Activated T-cell treated with anti-CD3 and anti-CD28 coated beads, Interleukin-2, amount 50 U/mL, for 4 hours (primary cell): ENCODE measurements at regions not wholly inside any gene's neighbourhood (a gene's known extent, or its start where the extent isn't known, plus 50 kb on each side); places are given as distances from the start of the nearest gene placed in this dataset.

ENCODE experiments used
- ATAC-seq, 2 donors: fragments of 200-7000 bp; cut with Tn5 transposase; one replicate each; pipeline ENCODE4 v1.10.0; 2021
- DNase-seq: peaks from one replicate; pipeline ENCODE4 v3.0.0-alpha.2; 2020
- H3K27me3 Mint-ChIP-seq: one replicate; pipeline ENCODE4 v1.8.0; 2021; ENCODE audit warnings: low read depth, mixed read lengths
- H3K36me3 Mint-ChIP-seq: one replicate; pipeline ENCODE4 v1.8.0; 2022; ENCODE audit warnings: mixed read lengths; ENCODE audit not compliant: insufficient read depth
- H3K4me1 Mint-ChIP-seq: one replicate; pipeline ENCODE4 v1.8.0; 2021; ENCODE audit warnings: low read depth, mixed read lengths
- H3K4me3 Mint-ChIP-seq: one replicate; pipeline ENCODE4 v1.8.0; 2021; ENCODE audit warnings: mild to moderate bottlenecking, moderate library complexity, mixed read lengths
- H3K9me3 Mint-ChIP-seq: one replicate; pipeline ENCODE4 v1.8.0; 2021; ENCODE audit warnings: mixed read lengths

- ATAC-seq (no peak), DNase-seq (no peak)
- H3K9me3 Mint-ChIP-seq = peaks cover 18% of the 10 kb centered on the region
- H3K27me3 Mint-ChIP-seq = no peaks in the 10 kb centered on the region
- H3K36me3 Mint-ChIP-seq = no peaks in the 10 kb centered on the region
- H3K4me3 Mint-ChIP-seq = no peak overlapping the region
- H3K4me1 Mint-ChIP-seq = no peaks in the 10 kb centered on the region
Observed at GRCh38 chr3:20912406-20912805, 726.4 kb upstream of the SGO1 start.

GRCh38 chr3:20909511-20909910 is 723.5 kb upstream of the SGO1 start:
- Mint-ChIP-seq H3K36me3 (no peaks in the 10 kb centered on the region), H3K4me3 (no peak overlapping the region), H3K4me1 (no peaks in the 10 kb centered on the region), H3K27me3 (no peaks in the 10 kb centered on the region), H3K9me3 (peaks cover 14% of the 10 kb centered on the region)
- DNase-seq (no peak), ATAC-seq (no peak)

- H3K27me3 Mint-ChIP-seq = no peaks in the 10 kb centered on the region
- H3K4me1 Mint-ChIP-seq = no peaks in the 10 kb centered on the region
- no peak for DNase-seq
- no peak for ATAC-seq
- H3K9me3 Mint-ChIP-seq = peaks cover 30% of the 10 kb centered on the region
- H3K4me3 Mint-ChIP-seq = no peak overlapping the region
- H3K36me3 Mint-ChIP-seq = no peaks in the 10 kb centered on the region
Observed at GRCh38 chr3:20905210-20905805, 719.3 kb upstream of the SGO1 start.

GRCh38 chr3:20904671-20905070 is 718.7 kb upstream of the SGO1 start:
- Mint-ChIP-seq H3K4me3 (no peak overlapping the region), H3K9me3 (peaks cover 27% of the 10 kb centered on the region), H3K36me3 (no peaks in the 10 kb centered on the region), H3K4me1 (no peaks in the 10 kb centered on the region), H3K27me3 (no peaks in the 10 kb centered on the region)
- no peak for DNase-seq
- no peak for ATAC-seq

GRCh38 chr3:20898962-20899361 is 713.0 kb upstream of the SGO1 start:
- no peaks in the 10 kb centered on the region for H3K4me1 Mint-ChIP-seq
- no peak overlapping the region for H3K4me3 Mint-ChIP-seq
- H3K36me3 Mint-ChIP-seq = no peaks in the 10 kb centered on the region
- DNase-seq (no peak), ATAC-seq (no peak)
- peaks cover 48% of the 10 kb centered on the region for H3K9me3 Mint-ChIP-seq
- no peaks in the 10 kb centered on the region for H3K27me3 Mint-ChIP-seq

GRCh38 chr3:20890111-20890519 is 704.1 kb upstream of the SGO1 start:
- ATAC-seq (no peak), DNase-seq (no peak)
- Mint-ChIP-seq H3K27me3 (no peaks in the 10 kb centered on the region), H3K36me3 (no peaks in the 10 kb centered on the region), H3K4me1 (no peaks in the 10 kb centered on the region), H3K9me3 (peaks cover 38% of the 10 kb centered on the region), H3K4me3 (no peak overlapping the region)

GRCh38 chr3:20878691-20879090 is 692.7 kb upstream of the SGO1 start:
- Mint-ChIP-seq H3K9me3 (peaks cover 29% of the 10 kb centered on the region), H3K4me3 (no peak overlapping the region), H3K27me3 (no peaks in the 10 kb centered on the region), H3K36me3 (no peaks in the 10 kb centered on the region), H3K4me1 (no peaks in the 10 kb centered on the region)
- no peak for ATAC-seq
- no peak for DNase-seq

GRCh38 chr3:20873235-20873634 is 687.2 kb upstream of the SGO1 start:
- no peaks in the 10 kb centered on the region for H3K27me3 Mint-ChIP-seq
- peaks cover 26% of the 10 kb centered on the region for H3K9me3 Mint-ChIP-seq

GRCh38 chr3:20870106-20870899 is 684.3 kb upstream of the SGO1 start:
- ATAC-seq (no peak), DNase-seq (no peak)
- H3K9me3 Mint-ChIP-seq = peaks cover 20% of the 10 kb centered on the region
- no peaks in the 10 kb centered on the region for H3K27me3 Mint-ChIP-seq
- H3K36me3 Mint-ChIP-seq = no peaks in the 10 kb centered on the region
- H3K4me1 Mint-ChIP-seq = no peaks in the 10 kb centered on the region
- H3K4me3 Mint-ChIP-seq = no peak overlapping the region

More at GRCh38 chr3:20873235-20873634, 687.2 kb upstream of the SGO1 start:
- no peak for DNase-seq
- Mint-ChIP-seq H3K36me3 (no peaks in the 10 kb centered on the region), H3K4me1 (no peaks in the 10 kb centered on the region), H3K4me3 (no peak overlapping the region)
- ATAC-seq = no peak

GRCh38 chr3:20865803-20866202 is 679.8 kb upstream of the SGO1 start:
- ATAC-seq = no peak
- Mint-ChIP-seq H3K4me1 (no peaks in the 10 kb centered on the region), H3K27me3 (no peaks in the 10 kb centered on the region), H3K4me3 (no peak overlapping the region), H3K9me3 (peaks cover 24% of the 10 kb centered on the region), H3K36me3 (no peaks in the 10 kb centered on the region)
- DNase-seq = no peak

GRCh38 chr3:20861454-20861853 is 675.4 kb upstream of the SGO1 start:
- Mint-ChIP-seq H3K27me3 (no peaks in the 10 kb centered on the region), H3K9me3 (peaks cover 28% of the 10 kb centered on the region), H3K4me3 (no peak overlapping the region), H3K36me3 (no peaks in the 10 kb centered on the region), H3K4me1 (no peaks in the 10 kb centered on the region)
- DNase-seq (no peak), ATAC-seq (no peak)

- Mint-ChIP-seq H3K4me1 (no peaks in the 10 kb centered on the region), H3K9me3 (peaks cover 15% of the 10 kb centered on the region), H3K36me3 (no peaks in the 10 kb centered on the region), H3K4me3 (no peak overlapping the region), H3K27me3 (no peaks in the 10 kb centered on the region)
- DNase-seq = no peak
- ATAC-seq = no peak
Observed at GRCh38 chr3:20857636-20858035, 671.6 kb upstream of the SGO1 start.

GRCh38 chr3:20853890-20854289 is 667.9 kb upstream of the SGO1 start:
- ATAC-seq (no peak), DNase-seq (no peak)
- Mint-ChIP-seq H3K9me3 (peaks cover 9% of the 10 kb centered on the region), H3K4me1 (no peaks in the 10 kb centered on the region), H3K4me3 (no peak overlapping the region), H3K36me3 (no peaks in the 10 kb centered on the region), H3K27me3 (no peaks in the 10 kb centered on the region)

- no peak overlapping the region for H3K4me3 Mint-ChIP-seq
- H3K27me3 Mint-ChIP-seq = no peaks in the 10 kb centered on the region
- H3K36me3 Mint-ChIP-seq = no peaks in the 10 kb centered on the region
- no peak for DNase-seq
- ATAC-seq = no peak
- no peaks in the 10 kb centered on the region for H3K4me1 Mint-ChIP-seq
- H3K9me3 Mint-ChIP-seq = peaks cover 9% of the 10 kb centered on the region
Observed at GRCh38 chr3:20852712-20853111, 666.7 kb upstream of the SGO1 start.

- Mint-ChIP-seq H3K9me3 (peaks cover 7% of the 10 kb centered on the region), H3K36me3 (no peaks in the 10 kb centered on the region), H3K4me3 (no peak overlapping the region), H3K4me1 (no peaks in the 10 kb centered on the region), H3K27me3 (no peaks in the 10 kb centered on the region)
- no peak for ATAC-seq
- DNase-seq = no peak
Observed at GRCh38 chr3:20849975-20850374, 664.0 kb upstream of the SGO1 start.
